H1 (cell line): ENCODE measurements at regions not wholly inside any gene's neighbourhood (a gene's known extent, or its start where the extent isn't known, plus 50 kb on each side); places are given as distances from the start of the nearest gene placed in this dataset.

Experiments used
- FOSL1 ChIP-seq: IDR thresholded peaks from 2 replicates; pipeline ENCODE4 v1.6.1; 2011; ENCODE audit warnings: mild to moderate bottlenecking, low read depth, low read length, moderate library complexity; ENCODE audit not compliant: insufficient read depth
- NRF1 ChIP-seq: IDR thresholded peaks from 2 replicates; pipeline ENCODE4 v1.6.1; 2011; ENCODE audit warnings: mild to moderate bottlenecking, low read depth, low read length, improper control_type of control experiment
- TAF7 ChIP-seq: optimal IDR thresholded peaks from 2 replicates; pipeline ENCODE3; 2011; ENCODE audit warnings: low read depth, mild to moderate bottlenecking, inconsistent platforms, low read length, moderate library complexity, borderline replicate concordance
- YY1 ChIP-seq: IDR thresholded peaks from 2 replicates; pipeline ENCODE4 v1.6.1; 2011; ENCODE audit warnings: low read depth, mild to moderate bottlenecking, low read length
- TF ChIP-seq, protein P1 (sequence below): IDR thresholded peaks from 2 replicates; pipeline ENCODE4 v1.6.1; 2011; ENCODE audit warnings: low read length, improper control_type of control experiment

DNA sequence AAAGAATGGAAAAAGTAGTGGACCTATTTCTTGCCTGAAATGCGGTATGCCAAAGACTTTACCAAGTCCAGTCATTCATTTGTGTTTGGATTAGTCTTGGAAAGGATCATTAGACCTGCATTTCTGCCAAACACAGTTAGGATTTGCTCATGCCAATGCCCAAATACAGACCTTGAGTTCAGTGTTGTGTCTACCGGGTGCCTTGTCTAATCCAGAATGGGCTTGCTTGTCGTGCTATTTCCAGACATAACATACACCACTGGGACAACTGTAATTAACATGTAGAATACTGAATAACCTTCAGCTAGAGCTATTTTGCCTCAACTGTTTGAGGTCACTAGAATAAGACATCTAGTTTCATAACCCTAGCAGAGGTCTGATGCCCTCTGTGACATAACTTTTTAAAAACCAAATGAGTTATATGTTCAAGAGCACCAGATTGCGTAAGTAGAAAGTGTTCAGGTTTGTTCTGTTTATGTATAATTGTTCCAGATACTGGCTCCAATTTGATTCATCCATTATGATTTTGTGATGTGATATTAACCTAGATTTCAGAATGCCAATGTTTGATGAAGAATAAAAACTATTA lies 145.3 kb upstream of the DPH6 start (continued):
- no peak for TF ChIP-seq YY1
- no peak for TF ChIP-seq TAF7
- TF ChIP-seq, protein P1, sequence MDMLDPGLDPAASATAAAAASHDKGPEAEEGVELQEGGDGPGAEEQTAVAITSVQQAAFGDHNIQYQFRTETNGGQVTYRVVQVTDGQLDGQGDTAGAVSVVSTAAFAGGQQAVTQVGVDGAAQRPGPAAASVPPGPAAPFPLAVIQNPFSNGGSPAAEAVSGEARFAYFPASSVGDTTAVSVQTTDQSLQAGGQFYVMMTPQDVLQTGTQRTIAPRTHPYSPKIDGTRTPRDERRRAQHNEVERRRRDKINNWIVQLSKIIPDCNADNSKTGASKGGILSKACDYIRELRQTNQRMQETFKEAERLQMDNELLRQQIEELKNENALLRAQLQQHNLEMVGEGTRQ, result no peak
- TF ChIP-seq NRF1, result no peak
- TF ChIP-seq FOSL1, result no peak
- TF ChIP-seq, all 59 proteins: peak for 0
